ENCODE measurements at regions not wholly inside any gene's neighbourhood (a gene's known extent, or its start where the extent isn't known, plus 50 kb on each side); places are given as distances from the start of the nearest gene placed in this dataset.
"Not testable (repeated sequence)": the region's sequence is repeated elsewhere in the genome, so short reads cannot be mapped to it uniquely, and the experiment has no call there.

- no peaks in the 10 kb centered on the region for H3K4me1 ChIP-seq
- H3K27ac ChIP-seq, result no peak overlapping the region
- TF ChIP-seq CTCF (IDR thresholded peaks at IDR 0.05), result no peak
- no peaks in the 10 kb centered on the region for H3K27me3 ChIP-seq
- no peaks in the 10 kb centered on the region for H3K36me3 ChIP-seq
- no peak overlapping the region for H3K4me3 ChIP-seq
- H3K9me3 ChIP-seq, result no peaks in the 10 kb centered on the region
- intact Hi-C loops (cut with DNase I), result no loop called here
- DNase-seq (ENCODE audit: low spot score in 2 of 2), result no peak
Measured at GRCh38 chr17:54347495-54347894, 524.8 kb downstream of the KIF2B start.

DNA sequence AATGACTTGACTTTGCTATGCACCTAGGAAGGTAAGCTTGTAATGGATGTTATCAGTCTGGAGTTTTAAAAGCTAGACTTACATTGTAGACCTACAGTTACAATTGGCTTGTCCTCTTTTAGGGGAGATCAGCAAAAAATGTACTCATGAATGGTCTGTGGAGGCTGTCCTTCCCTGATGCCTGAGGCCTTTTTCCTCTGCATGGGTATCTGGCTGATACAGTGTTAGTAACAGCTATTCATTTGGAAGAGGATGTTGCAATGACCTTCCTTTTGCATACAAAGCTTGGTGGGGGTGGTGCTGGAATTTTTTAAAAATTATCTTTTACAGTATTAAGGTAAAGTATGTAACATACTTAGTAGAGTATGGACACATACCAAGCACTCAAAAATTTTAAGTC lies 525.5 kb downstream of the KIF2B start:
- Histone ChIP-seq H3K4me3 (no peak overlapping the region), H3K27me3 (no peaks in the 10 kb centered on the region), H3K4me1 (no peaks in the 10 kb centered on the region), H3K9me3 (no peaks in the 10 kb centered on the region), H3K36me3 (no peaks in the 10 kb centered on the region), H3K27ac (no peak overlapping the region)
- no peak for DNase-seq (ENCODE audit: low spot score in 2 of 2)
- intact Hi-C loops (cut with DNase I), result no loop called here
- no peak for TF ChIP-seq CTCF (IDR thresholded peaks at IDR 0.05)

GRCh38 chr17:54353789-54354525 lies 531.2 kb downstream of the KIF2B start:
- no peak for DNase-seq (ENCODE audit: low spot score in 2 of 2)
- TF ChIP-seq CTCF (IDR thresholded peaks at IDR 0.05), result no peak
- Histone ChIP-seq H3K9me3 (no peaks in the 10 kb centered on the region), H3K4me1 (no peaks in the 10 kb centered on the region), H3K27ac (no peak overlapping the region), H3K27me3 (no peaks in the 10 kb centered on the region), H3K4me3 (no peak overlapping the region), H3K36me3 (no peaks in the 10 kb centered on the region)
- intact Hi-C loops (cut with DNase I), result no loop called here

DNA sequence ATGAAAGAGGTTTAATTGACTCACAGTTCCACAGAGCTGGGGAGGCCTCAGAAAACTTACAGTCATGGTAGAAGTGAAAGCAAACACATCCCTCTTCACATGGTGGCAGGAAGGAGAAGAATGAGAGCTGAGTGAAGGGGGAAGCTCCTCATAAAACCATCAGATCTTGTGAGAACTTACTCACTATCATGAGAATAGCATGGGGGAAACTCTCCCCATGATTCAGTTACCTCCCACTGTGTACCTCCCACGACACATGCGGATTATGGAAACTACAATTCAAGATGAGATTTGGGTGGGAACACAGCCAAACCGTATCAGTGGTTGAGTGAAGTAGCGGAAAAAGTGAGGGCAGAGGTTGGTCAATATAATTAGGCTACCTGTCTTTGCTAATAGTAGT lies 538.3 kb downstream of the KIF2B start:
- H3K4me3 ChIP-seq; DNase-seq (ENCODE audit: low spot score in 2 of 2); H3K9me3 ChIP-seq; H3K4me1 ChIP-seq; intact Hi-C loops (cut with DNase I); H3K27me3 ChIP-seq; H3K36me3 ChIP-seq; H3K27ac ChIP-seq: not testable (repeated sequence)

DNA sequence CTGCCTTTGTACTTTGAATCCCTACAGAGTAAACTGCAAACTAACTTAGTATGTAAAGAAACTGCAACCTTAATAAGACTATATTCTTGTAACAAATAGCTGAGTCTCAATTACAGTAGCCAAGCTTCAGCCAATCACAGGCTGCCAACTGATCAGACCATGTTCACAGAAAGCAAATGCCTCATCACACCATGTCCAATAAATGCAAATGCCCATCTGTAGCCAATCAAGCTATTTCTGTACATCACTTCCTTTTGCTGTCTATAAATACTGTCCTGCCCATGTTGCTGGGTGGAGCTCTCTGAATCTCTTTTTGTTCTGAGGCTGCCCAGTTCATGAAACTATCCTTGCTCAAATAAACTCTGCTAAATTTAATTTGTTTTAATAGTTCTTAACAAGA lies 531.7 kb upstream of the TOM1L1 start:
- no peak overlapping the region for H3K4me3 ChIP-seq
- H3K27ac ChIP-seq, result no peak overlapping the region
- H3K4me1 ChIP-seq, result no peaks in the 10 kb centered on the region
- no peaks in the 10 kb centered on the region for H3K9me3 ChIP-seq
- no peak for DNase-seq (ENCODE audit: low spot score in 2 of 2)
- TF ChIP-seq CTCF (IDR thresholded peaks at IDR 0.05), result no peak
- no peaks in the 10 kb centered on the region for H3K27me3 ChIP-seq
- intact Hi-C loops (cut with DNase I), result no loop called here
- no peaks in the 10 kb centered on the region for H3K36me3 ChIP-seq

DNA sequence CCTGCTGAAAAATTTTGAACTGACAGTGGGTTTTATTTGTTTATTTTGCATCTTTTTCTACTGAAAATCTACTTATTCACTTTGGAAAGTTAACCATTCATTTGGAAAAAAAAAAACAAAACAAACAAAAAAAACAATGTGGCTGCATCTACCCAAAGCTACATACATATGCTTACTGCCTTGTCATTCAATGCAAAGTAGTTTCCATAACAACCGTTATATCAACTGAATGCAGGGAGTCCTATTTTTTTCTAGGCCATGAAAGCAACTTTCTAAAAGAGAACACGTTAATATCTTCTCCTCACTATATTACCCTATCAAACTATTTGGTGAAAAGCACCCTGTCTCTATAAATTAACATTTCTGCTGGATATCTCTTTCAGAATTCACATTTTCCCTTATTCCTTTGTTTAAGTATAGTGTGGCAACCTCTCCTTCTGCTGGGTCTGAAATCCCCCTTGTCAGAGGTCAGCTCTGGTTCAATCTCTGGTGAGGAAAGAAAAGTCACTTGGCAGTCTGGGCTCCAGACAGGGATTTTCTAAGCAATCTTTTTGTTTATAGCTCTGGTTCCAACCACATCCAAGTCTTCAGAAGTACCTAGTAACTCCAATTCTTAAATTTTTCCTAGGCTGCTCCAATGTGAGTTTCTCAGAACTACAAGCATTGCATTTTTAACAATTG lies 528.4 kb upstream of the TOM1L1 start:
- no peak for TF ChIP-seq CTCF (IDR thresholded peaks at IDR 0.05)
- no peak overlapping the region for H3K27ac ChIP-seq
- intact Hi-C loops (cut with DNase I), result loop anchor here (10.0 kb wide), 1 partner anchor 63 kb away; no protein-coding TSS in a partner anchor
- no peaks in the 10 kb centered on the region for H3K36me3 ChIP-seq
- no peak overlapping the region for H3K4me3 ChIP-seq
- no peaks in the 10 kb centered on the region for H3K27me3 ChIP-seq
- no peak for DNase-seq (ENCODE audit: low spot score in 2 of 2)
- H3K9me3 ChIP-seq, result no peaks in the 10 kb centered on the region
- H3K4me1 ChIP-seq, result no peaks in the 10 kb centered on the region
